ENCODE measurements at regions not wholly inside any gene's neighbourhood (a gene's known extent, or its start where the extent isn't known, plus 50 kb on each side); places are given as distances from the start of the nearest gene placed in this dataset.
A peak's percentile ranks its signal among the peaks of the same experiment; 100 is the strongest.

- FAIRE-seq (no peak), DNase-seq (ENCODE audit: extremely low spot score, insufficient read length, low read depth) (no peak)
Observed at GRCh38 chr1:221849897-221850296, 108.0 kb upstream of the DUSP10 start.

GRCh38 chr1:221849110-221849509 is 107.2 kb upstream of the DUSP10 start:
- no peak for FAIRE-seq
- no peak for DNase-seq (ENCODE audit: extremely low spot score, insufficient read length, low read depth)

GRCh38 chr1:221847676-221848075 is 105.8 kb upstream of the DUSP10 start:
- DNase-seq (ENCODE audit: extremely low spot score, insufficient read length, low read depth) (no peak), FAIRE-seq (no peak)

GRCh38 chr1:221845650-221846371 is 103.9 kb upstream of the DUSP10 start:
- FAIRE-seq (no peak), DNase-seq (ENCODE audit: extremely low spot score, insufficient read length, low read depth) (no peak)

- FAIRE-seq (no peak), DNase-seq (ENCODE audit: extremely low spot score, insufficient read length, low read depth) (no peak)
Observed at GRCh38 chr1:221841983-221842335, 100.1 kb upstream of the DUSP10 start.

- no peak for FAIRE-seq
- no peak for DNase-seq (ENCODE audit: extremely low spot score, insufficient read length, low read depth)
Observed at GRCh38 chr1:221841251-221841982, 99.5 kb upstream of the DUSP10 start.

- no peak for FAIRE-seq
- DNase-seq (ENCODE audit: extremely low spot score, insufficient read length, low read depth) = no peak
Observed at GRCh38 chr1:221840511-221841243, 98.8 kb upstream of the DUSP10 start.

GRCh38 chr1:221839782-221840395 is 98.0 kb upstream of the DUSP10 start:
- peak; percentile 94 for FAIRE-seq

GRCh38 chr1:221839321-221839720 is 97.4 kb upstream of the DUSP10 start:
- DNase-seq (ENCODE audit: extremely low spot score, insufficient read length, low read depth) = no peak
- FAIRE-seq = peak; percentile 72

More at GRCh38 chr1:221839782-221840395, 98.0 kb upstream of the DUSP10 start:
- DNase-seq (ENCODE audit: extremely low spot score, insufficient read length, low read depth) = peak; percentile 28

GRCh38 chr1:221837896-221838295 is 96.0 kb upstream of the DUSP10 start:
- peak; percentile 83 for FAIRE-seq
- no peak for DNase-seq (ENCODE audit: extremely low spot score, insufficient read length, low read depth)

- DNase-seq (ENCODE audit: extremely low spot score, insufficient read length, low read depth) (no peak), FAIRE-seq (no peak)
Observed at GRCh38 chr1:221834698-221835513, 93.0 kb upstream of the DUSP10 start.

- FAIRE-seq (no peak), DNase-seq (ENCODE audit: extremely low spot score, insufficient read length, low read depth) (no peak)
Observed at GRCh38 chr1:221832617-221833016, 90.7 kb upstream of the DUSP10 start.

GRCh38 chr1:221832151-221832550 is 90.3 kb upstream of the DUSP10 start:
- no peak for DNase-seq (ENCODE audit: extremely low spot score, insufficient read length, low read depth)
- peak; percentile 46 for FAIRE-seq

- FAIRE-seq = no peak
- no peak for DNase-seq (ENCODE audit: extremely low spot score, insufficient read length, low read depth)
Observed at GRCh38 chr1:221829327-221830015, 87.6 kb upstream of the DUSP10 start.

GRCh38 chr1:221827307-221827642 is 85.4 kb upstream of the DUSP10 start:
- FAIRE-seq = no peak
- no peak for DNase-seq (ENCODE audit: extremely low spot score, insufficient read length, low read depth)

GRCh38 chr1:221824909-221825308 is 83.0 kb upstream of the DUSP10 start:
- FAIRE-seq (no peak), DNase-seq (ENCODE audit: extremely low spot score, insufficient read length, low read depth) (no peak)

- FAIRE-seq (no peak), DNase-seq (ENCODE audit: extremely low spot score, insufficient read length, low read depth) (no peak)
Observed at GRCh38 chr1:221824025-221824424, 82.1 kb upstream of the DUSP10 start.

- DNase-seq (ENCODE audit: extremely low spot score, insufficient read length, low read depth) (no peak), FAIRE-seq (no peak)
Observed at GRCh38 chr1:221823561-221823960, 81.7 kb upstream of the DUSP10 start.

GRCh38 chr1:221823149-221823548 is 81.3 kb upstream of the DUSP10 start:
- FAIRE-seq (peak; percentile 86), DNase-seq (ENCODE audit: extremely low spot score, insufficient read length, low read depth) (no peak)
